ENCODE measurements at regions not wholly inside any gene's neighbourhood (a gene's known extent, or its start where the extent isn't known, plus 50 kb on each side); places are given as distances from the start of the nearest gene placed in this dataset.

GRCh38 chr3:59563966-59564365, 514.1 kb upstream of the CFAP20DC start:
- TF ChIP-seq CTCF (conservative IDR thresholded peaks at IDR 0.05; ENCODE audit: low read depth in 2 of 2) (no peak), EZH2 (IDR thresholded peaks at IDR 0.05; ENCODE audit: low read depth, unreplicated experiment) (no peak), POLR2AphosphoS5 (IDR thresholded peaks at IDR 0.05; ENCODE audit: low read depth) (no peak), EZH2phosphoT487 (IDR thresholded peaks at IDR 0.05; ENCODE audit: unreplicated experiment) (no peak), REST (IDR thresholded peaks at IDR 0.05; ENCODE audit: unreplicated experiment) (no peak), JUNB (IDR thresholded peaks at IDR 0.05; ENCODE audit: unreplicated experiment) (no peak), CREB1 (CRISPR knock-in tag; IDR thresholded peaks at IDR 0.05; ENCODE audit: low read depth) (no peak), ETS1 (IDR thresholded peaks at IDR 0.05) (no peak), ZNF114 (CRISPR knock-in tag; IDR thresholded peaks at IDR 0.05) (no peak), NANOG (IDR thresholded peaks at IDR 0.05; ENCODE audit: borderline replicate concordance) (no peak), STAT1 (IDR thresholded peaks at IDR 0.05; ENCODE audit: unreplicated experiment) (no peak), ZNF462 (CRISPR knock-in tag; IDR thresholded peaks at IDR 0.05) (no peak), ZNF331 (CRISPR knock-in tag; IDR thresholded peaks at IDR 0.05; ENCODE audit: low read depth) (no peak)
